ENCODE measurements at regions not wholly inside any gene's neighbourhood (a gene's known extent, or its start where the extent isn't known, plus 50 kb on each side); places are given as distances from the start of the nearest gene placed in this dataset.

DNA sequence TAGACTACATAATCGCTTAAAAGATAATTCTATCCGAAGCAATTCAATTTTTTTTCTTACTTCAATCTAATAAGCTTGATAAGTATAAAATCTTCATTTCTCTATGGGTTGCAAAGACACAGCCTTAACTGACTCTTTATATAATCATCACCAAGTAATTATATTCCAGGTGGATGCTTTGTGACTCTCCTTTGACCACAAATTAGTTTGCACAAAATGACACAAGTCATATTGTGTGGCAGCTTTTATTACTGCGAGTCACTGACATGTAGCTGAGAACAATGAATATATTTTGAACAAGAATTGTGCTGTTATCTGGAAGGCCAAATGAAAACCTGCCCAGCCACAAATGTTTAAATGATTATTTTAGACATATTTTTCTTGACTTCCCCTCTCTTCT, 1727.8 kb downstream of the ARAP2 start:
- H3K27ac ChIP-seq = no peak overlapping the region
- no peaks in the 10 kb centered on the region for H3K36me3 ChIP-seq (replicated peaks in 1 of 2)
- no peak for DNase-seq
- no peaks in the 10 kb centered on the region for H3K9me3 ChIP-seq (replicated peaks in 1 of 3)
- no peaks in the 10 kb centered on the region for H3K27me3 ChIP-seq
- no peak for TF ChIP-seq POLR2A (IDR thresholded peaks at IDR 0.05)
- no peak for TF ChIP-seq CTCF (IDR thresholded peaks at IDR 0.05)
- H3K4me1 ChIP-seq (replicated peaks in 1 of 2) = no peaks in the 10 kb centered on the region
- intact Hi-C loops (cut with DNase I) = no loop called here
- no peak overlapping the region for H3K4me3 ChIP-seq
- 78 to 85% (median 83%) methylated on average over 3 of the region's 3 CpGs for WGBS, 4 donors

DNA sequence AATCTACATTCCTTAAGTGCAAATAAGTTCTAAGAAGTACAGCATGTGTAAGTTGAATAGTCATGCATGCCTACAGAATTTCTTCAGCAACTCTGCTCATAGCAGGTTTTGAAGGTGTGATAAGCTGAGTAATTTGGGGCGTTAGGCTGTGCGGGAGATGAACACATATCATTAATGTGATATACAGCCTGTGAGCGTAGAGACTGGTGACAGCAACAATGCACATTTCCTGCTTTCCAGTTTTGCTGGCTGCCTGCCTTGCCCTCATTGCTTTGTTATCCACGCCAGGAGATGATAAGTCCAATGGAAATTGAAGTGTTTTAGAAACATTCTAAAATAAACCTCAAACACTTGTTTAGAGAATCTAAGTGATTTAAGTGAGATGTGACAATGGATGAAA, 1709.4 kb downstream of the ARAP2 start:
- DNase-seq = no peak
- H3K27me3 ChIP-seq = no peaks in the 10 kb centered on the region
- TF ChIP-seq CTCF (IDR thresholded peaks at IDR 0.05) = no peak
- TF ChIP-seq POLR2A (IDR thresholded peaks at IDR 0.05) = no peak
- 43 to 55% (median 48%) methylated on average over 4 of the region's 4 CpGs for WGBS, 4 donors
- no peaks in the 10 kb centered on the region for H3K36me3 ChIP-seq (replicated peaks in 1 of 2)
- H3K27ac ChIP-seq = no peak overlapping the region
- no peak overlapping the region for H3K4me3 ChIP-seq
- intact Hi-C loops (cut with DNase I) = no loop called here
- H3K9me3 ChIP-seq (replicated peaks in 1 of 3) = no peaks in the 10 kb centered on the region
- no peaks in the 10 kb centered on the region for H3K4me1 ChIP-seq (replicated peaks in 1 of 2)

- no peaks in the 10 kb centered on the region for H3K27me3 ChIP-seq
- 56 to 68% (median 61%) methylated on average over 2 of the region's 2 CpGs for WGBS, 4 donors
- H3K4me3 ChIP-seq = no peak overlapping the region
- no peaks in the 10 kb centered on the region for H3K4me1 ChIP-seq (replicated peaks in 1 of 2)
- H3K27ac ChIP-seq = no peak overlapping the region
- no peaks in the 10 kb centered on the region for H3K9me3 ChIP-seq (replicated peaks in 1 of 3)
- DNase-seq = no peak
- intact Hi-C loops (cut with DNase I) = no loop called here
- no peak for TF ChIP-seq CTCF (IDR thresholded peaks at IDR 0.05)
- TF ChIP-seq POLR2A (IDR thresholded peaks at IDR 0.05) = no peak
- no peaks in the 10 kb centered on the region for H3K36me3 ChIP-seq (replicated peaks in 1 of 2)
These were observed 1678.2 kb downstream of the ARAP2 start for GRCh38 chr4:34566091-34566490.

- H3K9me3 ChIP-seq (replicated peaks in 1 of 3) = no peaks in the 10 kb centered on the region
- no peak overlapping the region for H3K4me3 ChIP-seq
- H3K4me1 ChIP-seq (replicated peaks in 1 of 2) = no peaks in the 10 kb centered on the region
- H3K36me3 ChIP-seq (replicated peaks in 1 of 2) = no peaks in the 10 kb centered on the region
- H3K27ac ChIP-seq = no peak overlapping the region
- intact Hi-C loops (cut with DNase I) = no loop called here
- TF ChIP-seq CTCF (IDR thresholded peaks at IDR 0.05) = no peak
- no peak for TF ChIP-seq POLR2A (IDR thresholded peaks at IDR 0.05)
- no peaks in the 10 kb centered on the region for H3K27me3 ChIP-seq
- WGBS, 4 donors = 46 to 62% (median 60%) methylated on average over 3 of the region's 3 CpGs
- no peak for DNase-seq
These were observed 1672.3 kb downstream of the ARAP2 start for GRCh38 chr4:34572026-34572425.

Measured in adrenal gland (tissue), 9 donors.